Lung microvascular endothelial cell (primary cell): ENCODE measurements at regions not wholly inside any gene's neighbourhood (a gene's known extent, or its start where the extent isn't known, plus 50 kb on each side); places are given as distances from the start of the nearest gene placed in this dataset.
A peak's percentile ranks its signal among the peaks of the same experiment; 100 is the strongest.

Experiments
- DNase-seq, 2 donors: peaks; one replicate each; pipeline versions ENCODE4 v3.0.0 to v3.0.0-alpha.2; 2010; ENCODE audit warnings: low read depth in 2 of 2

DNA sequence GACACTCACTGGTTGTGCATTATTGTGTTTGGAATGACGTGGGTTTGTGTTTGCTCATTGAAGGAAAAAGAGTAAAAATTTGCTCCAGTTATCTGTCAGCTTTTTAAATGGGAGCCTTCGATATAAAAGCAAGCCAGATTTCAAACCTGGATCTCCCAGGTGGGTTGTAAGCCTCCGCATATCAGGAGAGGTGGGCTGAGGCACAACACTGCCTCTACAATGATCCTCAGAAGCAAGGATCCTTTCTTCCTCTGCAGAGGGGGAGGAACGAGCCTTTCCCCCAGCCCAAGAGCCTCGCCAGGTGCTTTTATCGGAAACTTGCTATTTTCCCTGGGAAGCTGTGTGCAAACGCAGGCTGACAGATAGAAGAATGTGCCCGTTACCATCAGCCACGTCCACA lies 331.0 kb upstream of the MGMT start:
- no peak for DNase-seq

DNA sequence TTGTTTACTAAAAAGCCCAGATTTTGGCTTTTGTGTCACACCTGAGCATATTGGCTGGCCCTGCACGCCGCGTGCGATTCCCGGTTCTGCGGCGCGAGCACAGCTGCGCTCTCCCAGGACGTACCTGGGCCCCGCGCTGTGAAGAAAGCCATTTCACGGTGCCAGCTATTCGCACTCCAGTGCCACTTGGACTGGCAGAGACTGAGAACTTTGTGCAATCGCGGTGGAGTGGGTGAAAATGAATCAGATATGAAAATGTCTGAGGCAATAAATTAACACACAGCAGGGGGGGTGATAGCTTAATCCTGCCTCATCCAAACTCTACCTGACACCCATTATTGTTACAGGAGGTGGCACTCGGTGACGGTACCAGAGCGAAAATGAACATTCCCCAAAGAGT lies 330.1 kb upstream of the MGMT start:
- DNase-seq: no peak

GRCh38 chr10:129140921-129141885 lies 325.8 kb upstream of the MGMT start:
- DNase-seq: no peak

DNA sequence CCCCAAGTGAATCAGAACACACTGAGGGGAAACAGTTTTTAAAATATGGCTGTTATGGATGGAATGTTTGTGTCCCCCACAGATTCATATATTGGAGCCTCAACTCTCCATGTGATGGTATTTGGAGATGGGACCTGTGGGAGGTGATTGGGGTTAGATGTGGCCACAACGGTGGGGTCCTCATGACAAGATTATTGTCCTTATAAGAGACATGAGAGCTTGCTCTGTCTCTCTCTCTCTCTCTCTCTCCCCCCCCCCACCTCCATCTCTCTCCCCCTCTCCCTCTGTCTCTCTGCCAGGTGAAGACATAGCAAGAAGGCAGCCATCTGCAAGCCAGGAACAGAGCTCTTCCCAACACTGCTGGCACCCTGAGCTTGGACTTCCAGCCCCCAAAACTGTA lies 315.8 kb upstream of the MGMT start:
- DNase-seq: no peak

GRCh38 chr10:129156406-129156805 lies 310.6 kb upstream of the MGMT start:
- no peak for DNase-seq

GRCh38 chr10:129157185-129157584 lies 309.9 kb upstream of the MGMT start:
- no peak for DNase-seq

GRCh38 chr10:129161150-129161549 lies 305.9 kb upstream of the MGMT start:
- peak; percentile 18 to 42 for DNase-seq

DNA sequence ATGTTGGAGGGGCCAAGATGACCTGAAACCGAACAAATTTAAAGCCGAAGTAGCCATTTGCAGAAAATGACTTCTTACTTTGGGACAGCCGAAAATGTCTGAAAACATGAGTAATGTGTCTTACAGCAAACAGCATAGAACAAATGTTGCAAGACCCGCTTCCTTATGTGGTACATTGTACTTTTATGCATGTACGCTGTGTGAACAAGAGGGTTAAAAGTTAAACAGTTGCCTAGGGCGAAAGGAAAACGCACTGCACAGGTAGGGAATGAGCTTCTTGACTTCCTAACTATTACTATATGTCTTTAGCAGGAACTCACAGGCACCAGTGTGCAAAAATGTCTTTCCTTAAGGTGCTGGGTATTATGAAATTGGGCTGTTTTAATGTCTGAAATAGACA lies 303.5 kb upstream of the MGMT start:
- DNase-seq: no peak

GRCh38 chr10:129165076-129165720 lies 301.8 kb upstream of the MGMT start:
- DNase-seq: no peak

DNA sequence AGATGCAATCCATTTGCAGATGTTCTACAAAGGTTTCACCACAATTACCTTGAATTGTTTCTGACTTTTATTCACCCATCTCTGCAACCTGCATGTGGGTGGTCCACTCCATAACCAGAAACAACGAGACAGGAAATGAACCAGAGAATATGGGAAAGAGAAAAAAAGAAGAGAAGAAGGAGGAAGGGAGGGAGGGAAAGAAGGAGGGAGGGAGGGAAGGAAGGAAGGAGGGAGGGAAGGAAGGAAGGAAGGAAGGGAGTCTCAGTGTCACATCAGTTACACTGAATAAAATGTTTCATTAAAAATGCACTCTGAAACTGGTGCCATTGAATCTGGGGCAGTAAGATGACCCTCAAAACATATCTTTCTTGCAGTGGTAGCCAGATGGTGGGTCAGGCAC lies 301.3 kb upstream of the MGMT start:
- no peak for DNase-seq

DNA sequence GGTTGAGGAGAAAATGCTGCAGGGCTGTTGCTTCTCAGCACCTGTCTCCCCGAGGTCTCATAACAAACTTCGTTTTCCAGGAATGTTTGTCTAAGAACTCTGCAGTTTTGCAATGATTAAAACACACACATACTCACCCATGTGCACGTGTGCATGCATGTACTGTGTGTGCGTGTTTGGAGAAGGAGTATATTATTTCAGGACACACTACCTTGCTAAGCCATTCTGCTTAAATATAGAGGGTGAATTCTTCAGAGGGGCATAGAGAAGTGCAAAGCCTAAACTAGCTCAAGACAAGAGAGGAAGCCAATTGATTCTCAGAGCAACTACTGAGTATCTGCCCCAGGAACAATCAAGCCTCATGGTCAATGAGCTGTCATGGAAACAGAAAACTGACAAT lies 298.4 kb upstream of the MGMT start:
- no peak for DNase-seq

DNA sequence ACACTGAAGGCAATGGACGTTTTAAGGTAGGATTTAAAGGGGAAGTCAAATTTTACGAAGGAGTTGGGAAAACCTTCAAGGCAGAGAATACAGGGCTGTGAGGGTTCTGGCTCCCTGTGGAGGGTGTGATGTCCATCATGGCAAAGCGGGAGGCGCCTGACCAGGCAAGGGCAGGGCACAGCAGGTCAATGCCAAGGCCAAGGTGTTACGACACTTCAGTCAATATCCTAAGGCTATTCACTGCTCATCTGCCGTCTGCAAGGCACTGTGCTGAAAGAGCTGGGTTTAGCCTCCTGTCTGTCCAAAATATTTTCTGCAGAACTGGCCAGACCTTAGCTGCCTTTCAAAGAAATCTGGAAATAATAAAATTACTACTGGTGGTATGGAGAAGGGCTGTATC lies 297.9 kb upstream of the MGMT start:
- no peak for DNase-seq

DNA sequence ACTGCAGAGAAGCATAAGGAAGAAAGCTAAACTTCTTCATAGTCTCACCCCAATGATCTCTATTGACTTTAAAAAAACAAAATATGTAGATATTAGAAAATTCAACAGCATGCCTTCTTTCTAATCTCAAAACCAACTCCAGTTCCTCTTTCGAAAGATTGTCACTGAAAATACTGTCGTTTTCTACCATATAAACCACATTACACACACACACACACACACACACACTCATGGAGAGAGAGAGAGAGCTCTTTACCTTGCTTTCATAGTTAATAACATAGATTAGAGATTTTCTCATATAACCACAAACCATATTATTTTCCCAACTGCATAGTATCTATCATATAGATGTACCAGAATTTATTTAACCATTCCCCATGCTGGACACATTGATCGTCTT lies 296.2 kb upstream of the MGMT start:
- no peak for DNase-seq

GRCh38 chr10:129171812-129172211 lies 295.2 kb upstream of the MGMT start:
- DNase-seq: no peak

DNA sequence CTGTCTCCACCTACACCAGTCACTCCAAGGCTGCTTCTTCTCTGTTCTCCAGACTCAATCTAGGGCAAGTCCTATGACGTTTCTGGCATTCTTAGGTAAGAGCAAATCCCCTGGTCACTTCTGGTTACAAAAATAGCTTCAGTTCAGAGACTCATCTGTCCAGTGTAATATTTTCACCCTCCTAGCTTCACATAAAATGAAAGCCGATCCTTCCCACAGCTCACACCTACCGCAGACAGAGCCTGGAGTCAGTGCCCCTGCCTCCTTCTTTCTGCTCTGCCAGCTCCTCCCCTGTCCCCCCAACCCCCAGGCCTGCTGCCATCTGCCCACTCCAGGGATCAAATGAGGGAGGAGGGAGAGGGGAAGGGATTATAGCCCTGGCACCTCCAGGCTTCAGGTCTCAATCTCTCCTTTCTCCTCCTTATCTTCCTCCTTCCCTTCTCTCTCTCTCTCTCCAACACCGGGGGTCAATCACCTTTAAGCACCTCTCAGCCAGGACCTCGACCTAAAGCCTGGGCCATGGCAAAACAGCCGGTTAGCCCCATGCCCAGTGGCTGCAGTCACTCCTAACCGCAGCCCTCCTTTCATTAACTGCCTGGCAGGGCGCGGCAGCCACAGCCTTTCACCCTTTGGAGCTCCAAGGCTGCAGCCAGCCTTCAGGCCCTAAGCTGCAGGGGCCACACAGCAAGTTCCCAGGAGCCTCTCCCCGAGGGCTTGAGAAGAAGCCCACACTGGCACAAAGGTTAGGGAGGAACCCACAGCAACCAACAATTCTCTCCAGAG lies 292.6 kb upstream of the MGMT start:
- no peak for DNase-seq

DNA sequence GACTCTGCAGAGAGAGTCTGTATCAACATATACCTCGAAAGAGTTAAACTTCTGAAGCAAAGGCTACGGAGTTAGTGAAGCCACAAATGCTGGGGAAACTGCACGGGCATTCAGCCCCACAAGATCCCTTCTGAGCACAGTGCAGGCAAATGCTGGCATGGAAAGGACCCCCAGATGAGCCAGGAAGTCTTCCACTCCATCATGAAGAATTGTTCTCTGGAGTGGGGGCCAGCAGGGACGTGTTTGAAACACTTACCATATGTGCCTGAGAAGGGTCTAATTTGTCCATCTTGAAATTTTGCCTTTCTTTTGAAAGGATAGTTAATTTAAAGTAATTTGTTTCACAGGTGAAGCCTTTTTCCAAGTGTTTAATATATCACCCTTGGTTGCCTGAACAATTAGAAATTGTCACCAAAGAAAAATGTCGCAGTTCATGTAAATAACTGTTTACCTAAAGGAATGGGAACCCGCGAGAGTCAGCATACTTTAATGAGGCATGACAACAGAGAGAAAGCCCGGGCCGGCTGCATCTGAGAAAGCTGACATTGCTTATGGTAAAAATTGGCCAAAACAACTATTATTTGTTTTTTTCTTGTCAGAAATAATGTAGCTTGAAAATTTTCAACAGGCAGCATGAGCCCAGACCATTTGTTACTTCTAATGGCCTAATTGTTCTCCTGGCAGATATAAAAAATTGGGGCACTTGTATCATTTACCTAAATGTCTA lies 287.6 kb upstream of the MGMT start:
- DNase-seq: no peak

GRCh38 chr10:129179972-129180678 lies 286.9 kb upstream of the MGMT start:
- no peak for DNase-seq

DNA sequence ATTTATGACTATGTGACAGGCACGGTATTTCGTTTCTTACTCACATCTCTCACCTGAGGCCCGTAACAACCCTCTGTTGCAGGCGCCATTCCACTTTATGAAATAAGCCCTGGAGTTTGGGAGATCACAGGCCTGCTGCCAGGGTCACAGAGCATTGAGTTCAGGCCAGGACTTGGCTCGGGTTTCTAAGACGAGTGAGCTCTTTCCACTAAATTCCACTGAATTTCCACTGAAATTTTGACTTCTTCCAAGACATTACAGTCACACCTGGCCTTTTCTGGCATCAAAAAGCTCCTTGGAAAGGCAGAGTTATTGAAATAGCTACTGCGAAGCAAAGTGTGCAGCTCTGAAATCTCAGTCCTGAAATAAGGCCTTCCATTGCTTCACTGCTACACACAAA lies 282.8 kb upstream of the MGMT start:
- no peak for DNase-seq

DNA sequence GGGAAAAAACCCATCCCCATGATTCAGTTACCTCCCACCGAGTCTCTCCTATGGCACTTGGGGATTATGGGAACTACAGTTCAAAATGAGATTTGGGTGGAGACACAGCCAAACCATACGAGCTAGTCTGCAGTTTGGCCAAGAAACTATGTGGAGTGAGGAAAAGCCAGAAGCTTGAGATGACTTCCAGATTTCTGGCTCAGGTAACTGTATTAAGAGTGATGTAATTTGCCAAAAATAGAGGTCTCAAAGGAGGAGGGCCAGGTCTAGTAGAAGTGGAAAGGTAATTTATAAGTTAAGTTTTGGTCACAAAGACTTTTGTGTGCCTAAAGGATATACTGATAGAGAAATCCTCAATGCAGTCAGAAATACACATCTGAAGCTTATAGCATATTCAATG lies 279.7 kb upstream of the MGMT start:
- DNase-seq: no peak

GRCh38 chr10:129191797-129192196 lies 275.2 kb upstream of the MGMT start:
- DNase-seq: no peak
